Mononuclear cell (primary cell): ENCODE measurements at regions not wholly inside any gene's neighbourhood (a gene's known extent, or its start where the extent isn't known, plus 50 kb on each side); places are given as distances from the start of the nearest gene placed in this dataset.

Source experiments
- H3K27me3 ChIP-seq: 2 replicates; pipeline ENCODE4 v1.6.0; 2011; ENCODE audit warnings: low read length, control low read depth; ENCODE audit not compliant: insufficient read depth
- H3K4me1 ChIP-seq: 2 replicates; pipeline ENCODE4 v1.5.1; 2011; ENCODE audit warnings: mild to moderate bottlenecking, low read length, control low read depth; ENCODE audit not compliant: insufficient read depth
- H3K4me3 ChIP-seq: 2 replicates; pipeline ENCODE4 v1.5.1; 2011; ENCODE audit warnings: mild to moderate bottlenecking, low read length, moderate library complexity
- H3K9me3 ChIP-seq: 2 replicates; pipeline ENCODE4 v1.5.1; 2011; ENCODE audit warnings: low read depth, mild to moderate bottlenecking, control low read depth, low read length

DNA sequence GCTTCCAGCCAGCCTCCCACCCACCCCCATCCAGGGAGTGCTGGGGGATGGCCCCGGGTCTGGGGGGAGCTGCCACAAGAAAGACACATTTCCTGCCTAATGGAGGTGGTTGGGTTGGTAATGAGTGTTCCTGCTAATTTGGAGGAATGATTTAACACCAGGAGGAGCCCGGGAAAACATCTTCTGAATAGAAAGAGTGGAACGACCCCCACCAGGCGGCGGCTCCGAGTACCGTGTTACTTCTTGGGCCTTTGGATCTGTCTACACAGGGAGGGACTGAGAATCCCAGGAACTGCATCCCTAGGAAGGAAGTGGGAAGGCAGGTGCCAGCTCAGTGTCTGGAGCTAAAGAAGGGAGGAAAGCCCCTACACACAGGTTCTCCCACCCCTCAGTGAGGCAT lies 64.6 kb downstream of the TSPAN17 start:
- H3K9me3 ChIP-seq = no peaks in the 10 kb centered on the region
- no peak overlapping the region for H3K4me3 ChIP-seq
- no peaks in the 10 kb centered on the region for H3K27me3 ChIP-seq
- no peaks in the 10 kb centered on the region for H3K4me1 ChIP-seq

DNA sequence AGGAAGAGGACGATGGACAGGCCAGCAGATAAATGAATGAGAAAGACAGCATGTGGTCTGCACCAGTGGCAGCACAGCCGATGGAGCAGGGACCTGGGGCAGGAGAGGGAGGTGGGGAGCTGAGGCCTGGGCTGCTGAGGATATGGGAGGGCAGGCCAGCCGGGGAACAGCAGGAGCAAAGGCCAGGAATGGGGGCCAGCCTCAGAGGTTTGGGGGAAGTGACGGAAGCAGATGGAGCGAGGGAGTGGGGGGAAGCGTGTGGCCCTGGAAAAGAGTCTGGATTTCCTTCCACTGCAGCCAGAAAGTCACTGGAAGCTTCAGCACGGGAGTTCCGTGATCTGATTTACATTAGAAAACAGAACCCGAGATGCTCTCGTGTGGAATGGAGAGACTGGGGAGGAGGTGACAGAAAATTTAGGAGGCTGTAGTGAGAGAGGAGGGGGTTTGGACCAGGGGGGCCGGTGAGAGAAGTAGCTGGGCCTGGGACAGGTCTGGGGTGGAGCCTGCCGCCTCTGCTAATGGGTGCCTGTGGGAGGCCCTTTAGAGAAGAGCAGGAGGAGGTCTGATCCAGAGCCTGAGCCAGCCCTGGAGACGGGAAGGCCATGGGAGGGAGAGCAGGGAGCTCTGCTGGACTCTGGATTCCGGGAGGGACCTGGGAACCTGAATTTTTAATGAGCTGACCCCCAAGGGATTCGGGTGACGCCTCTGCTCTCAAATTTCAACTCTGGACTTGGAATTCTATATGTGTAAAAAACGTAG lies 65.4 kb downstream of the TSPAN17 start:
- Histone ChIP-seq H3K9me3 (no peaks in the 10 kb centered on the region), H3K4me3 (no peak overlapping the region), H3K4me1 (no peaks in the 10 kb centered on the region), H3K27me3 (no peaks in the 10 kb centered on the region)

DNA sequence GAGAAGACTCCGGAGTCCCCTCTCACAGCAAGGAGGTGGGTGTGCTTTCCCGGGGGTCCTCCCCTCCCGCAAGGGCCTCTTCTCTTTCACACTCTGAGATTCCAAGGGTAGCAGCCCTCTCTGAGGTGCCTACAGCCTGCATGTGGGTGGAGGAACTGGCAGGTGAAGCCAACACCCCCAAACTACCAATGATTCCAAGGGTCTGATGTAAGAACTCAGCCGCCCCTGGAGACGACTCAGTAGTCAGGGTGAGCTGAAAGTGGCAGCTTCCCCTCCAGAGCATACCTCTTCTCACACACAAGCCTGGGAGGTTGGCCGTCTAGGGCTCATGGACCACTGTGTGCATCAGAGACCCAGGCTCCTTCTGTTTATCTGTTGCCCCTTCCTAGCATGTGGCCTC lies 66.1 kb downstream of the TSPAN17 start:
- H3K9me3 ChIP-seq = no peaks in the 10 kb centered on the region
- H3K4me1 ChIP-seq = no peaks in the 10 kb centered on the region
- H3K27me3 ChIP-seq = no peaks in the 10 kb centered on the region
- H3K4me3 ChIP-seq = no peak overlapping the region

DNA sequence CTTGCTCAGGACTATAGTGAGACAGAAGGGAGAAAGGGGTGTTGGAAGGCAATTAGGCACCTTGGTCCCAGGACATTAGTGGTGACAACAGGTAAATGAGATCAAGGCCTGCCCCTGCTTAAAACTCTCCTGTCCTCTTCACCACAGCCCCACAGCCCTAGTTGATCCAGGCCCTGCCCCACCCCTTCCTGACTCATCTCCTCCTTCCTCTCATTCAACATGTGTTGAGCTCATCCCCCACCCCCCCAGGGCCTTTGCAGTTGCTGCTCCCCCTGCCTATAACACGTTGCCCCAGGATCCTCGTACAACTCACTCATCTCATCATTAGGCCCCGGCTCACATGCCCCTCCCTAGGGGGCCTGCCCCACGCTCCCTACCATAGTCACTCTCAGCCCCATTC lies 66.8 kb downstream of the TSPAN17 start:
- Histone ChIP-seq H3K27me3 (no peaks in the 10 kb centered on the region), H3K4me3 (no peak overlapping the region), H3K4me1 (no peaks in the 10 kb centered on the region), H3K9me3 (no peaks in the 10 kb centered on the region)

DNA sequence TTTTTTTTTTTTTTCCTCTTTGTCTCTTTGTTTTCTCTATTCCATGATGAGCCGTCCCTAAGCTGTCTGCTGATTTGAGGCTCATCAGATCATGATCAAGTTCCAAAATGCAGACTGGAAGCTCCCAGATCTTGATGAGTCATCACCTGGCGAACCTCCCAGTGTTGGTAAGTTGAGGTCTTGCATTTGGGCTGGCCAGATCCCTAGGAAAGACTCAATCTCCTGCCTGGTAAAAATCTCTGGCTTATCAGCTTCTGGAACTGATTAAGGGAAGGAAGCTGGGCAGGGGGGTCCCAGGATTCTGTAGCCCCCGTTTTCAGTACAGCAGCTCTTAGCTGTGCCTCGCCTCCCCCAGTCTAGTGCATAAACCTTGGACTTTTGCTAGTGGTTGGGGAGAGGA lies 69.0 kb downstream of the TSPAN17 start:
- Histone ChIP-seq H3K4me3 (no peak overlapping the region), H3K27me3 (peaks cover 3% of the 10 kb centered on the region), H3K4me1 (no peaks in the 10 kb centered on the region), H3K9me3 (no peaks in the 10 kb centered on the region)

DNA sequence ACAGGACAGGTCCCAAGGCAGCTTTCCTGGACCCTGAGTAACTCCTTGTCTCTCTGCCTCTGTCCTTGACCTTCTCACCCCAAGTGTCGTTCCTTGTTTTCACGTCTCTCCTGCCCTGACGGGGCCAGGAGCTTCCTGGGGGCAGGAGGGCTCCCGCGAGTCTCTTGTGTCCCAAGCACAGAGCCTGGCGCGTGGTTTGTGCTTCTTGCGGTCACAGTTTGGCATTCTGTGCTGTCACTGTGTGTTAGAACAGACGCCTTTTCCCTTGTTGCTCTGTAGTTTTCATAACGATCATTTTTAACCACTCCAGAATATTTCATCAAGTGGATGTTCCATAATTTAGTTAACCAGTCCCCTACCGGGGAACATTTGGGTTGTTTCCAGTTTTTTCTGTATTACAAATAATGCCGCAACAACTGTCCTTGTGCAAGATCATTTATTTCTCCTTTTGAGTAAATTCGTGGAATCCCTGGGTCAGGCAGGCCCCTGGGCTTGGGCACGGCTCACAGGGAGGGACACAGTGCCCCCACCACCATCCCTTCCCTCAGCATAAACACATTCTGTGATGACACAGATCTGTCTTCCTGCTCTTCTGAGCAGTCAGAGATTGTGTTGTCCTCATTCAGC lies 71.9 kb downstream of the TSPAN17 start:
- no peak overlapping the region for H3K4me3 ChIP-seq

DNA sequence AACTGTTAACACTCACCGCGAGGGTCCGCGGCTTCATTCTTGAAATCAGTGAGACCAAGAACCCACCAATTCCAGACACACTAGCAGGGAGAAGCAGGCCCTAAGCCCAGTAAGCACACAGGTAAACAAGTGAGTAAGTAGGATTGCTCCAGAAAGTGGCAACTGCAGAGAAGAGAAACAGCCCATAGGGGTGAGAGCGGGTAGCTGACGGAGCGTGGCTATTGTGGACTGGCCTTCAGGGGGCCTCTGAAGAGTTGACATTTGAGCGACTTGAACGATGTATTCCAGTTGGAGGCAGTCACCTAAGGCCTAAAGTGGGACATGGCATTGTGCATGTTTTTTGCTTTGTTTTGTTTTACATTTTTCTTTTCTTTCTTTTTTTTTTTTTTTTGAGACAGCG lies 74.2 kb downstream of the TSPAN17 start:
- H3K9me3 ChIP-seq = no peaks in the 10 kb centered on the region
- H3K4me1 ChIP-seq = peaks cover 11% of the 10 kb centered on the region
- H3K4me3 ChIP-seq = no peak overlapping the region
- H3K27me3 ChIP-seq = peaks cover 3% of the 10 kb centered on the region

More for the DNA sequence above, 71.9 kb downstream of the TSPAN17 start:
- H3K9me3 ChIP-seq = no peaks in the 10 kb centered on the region
- H3K4me1 ChIP-seq = peaks cover 11% of the 10 kb centered on the region
- peaks cover 3% of the 10 kb centered on the region for H3K27me3 ChIP-seq

DNA sequence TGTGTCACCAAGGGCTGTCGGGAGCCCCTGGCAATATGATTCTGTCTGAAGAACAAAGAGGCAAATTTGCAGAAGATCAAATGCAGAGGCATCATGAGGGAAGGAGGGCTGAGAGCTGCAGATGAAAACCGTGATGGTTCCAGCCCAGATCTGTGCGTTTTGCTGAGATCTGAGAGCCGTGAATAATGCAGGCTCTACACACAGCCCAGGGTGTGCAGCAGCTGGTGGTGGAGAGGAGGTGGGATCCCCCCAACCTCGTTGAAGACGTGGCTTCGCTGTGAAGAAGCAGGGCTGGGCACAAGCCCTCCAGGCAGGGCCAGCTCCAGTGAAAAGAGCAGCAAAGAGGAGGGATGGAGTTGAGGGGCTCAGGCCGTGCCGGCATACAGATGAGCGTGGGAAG lies 75.5 kb downstream of the TSPAN17 start:
- Histone ChIP-seq H3K9me3 (no peaks in the 10 kb centered on the region), H3K4me1 (peaks cover 11% of the 10 kb centered on the region), H3K27me3 (peaks cover 6% of the 10 kb centered on the region), H3K4me3 (no peak overlapping the region)

DNA sequence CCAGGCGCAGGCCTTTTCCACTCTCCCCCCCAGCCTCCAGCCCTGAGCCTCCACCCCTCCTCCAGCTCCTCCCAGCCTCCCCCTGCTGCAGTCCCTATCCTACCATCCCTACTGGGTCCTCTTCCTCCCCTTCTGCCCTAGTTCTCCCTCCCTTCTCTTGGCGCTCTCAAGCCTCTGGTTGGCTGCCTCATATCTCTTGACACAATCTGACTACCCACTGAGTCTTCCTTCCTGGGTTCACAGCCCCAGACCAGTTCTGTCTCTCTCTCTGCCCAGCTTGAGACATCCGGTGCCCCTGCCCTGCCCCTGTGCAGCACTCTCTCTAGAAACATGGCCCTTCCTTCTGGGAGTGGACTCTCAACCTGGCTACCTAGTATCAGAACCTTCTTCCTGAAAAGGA lies 76.2 kb downstream of the TSPAN17 start:
- Histone ChIP-seq H3K4me1 (peaks cover 11% of the 10 kb centered on the region), H3K27me3 (peaks cover 6% of the 10 kb centered on the region)

DNA sequence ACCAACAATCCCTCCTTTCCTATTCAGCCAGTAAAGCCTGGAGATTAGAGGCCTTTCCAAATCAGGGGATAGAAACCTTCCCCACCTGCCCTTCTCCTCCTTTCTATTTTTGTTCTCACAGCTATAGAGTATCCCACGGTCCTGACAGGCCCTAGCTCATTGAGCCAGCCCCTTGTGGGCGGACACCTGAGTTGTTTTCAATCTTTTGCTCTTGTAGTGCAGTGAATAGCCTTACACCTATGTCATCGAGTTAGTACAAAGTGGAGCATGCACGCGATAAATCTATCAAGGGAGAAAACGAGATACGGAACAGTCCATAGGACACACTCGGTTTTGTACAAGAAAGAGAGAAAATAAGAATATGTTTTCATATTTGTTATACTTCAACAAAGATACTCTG lies 77.2 kb downstream of the TSPAN17 start:
- Histone ChIP-seq H3K9me3 (no peaks in the 10 kb centered on the region), H3K4me3 (no peak overlapping the region), H3K4me1 (peaks cover 11% of the 10 kb centered on the region), H3K27me3 (peaks cover 3% of the 10 kb centered on the region)

More for the DNA sequence above, 76.2 kb downstream of the TSPAN17 start:
- Histone ChIP-seq H3K9me3 (no peaks in the 10 kb centered on the region), H3K4me3 (no peak overlapping the region)

DNA sequence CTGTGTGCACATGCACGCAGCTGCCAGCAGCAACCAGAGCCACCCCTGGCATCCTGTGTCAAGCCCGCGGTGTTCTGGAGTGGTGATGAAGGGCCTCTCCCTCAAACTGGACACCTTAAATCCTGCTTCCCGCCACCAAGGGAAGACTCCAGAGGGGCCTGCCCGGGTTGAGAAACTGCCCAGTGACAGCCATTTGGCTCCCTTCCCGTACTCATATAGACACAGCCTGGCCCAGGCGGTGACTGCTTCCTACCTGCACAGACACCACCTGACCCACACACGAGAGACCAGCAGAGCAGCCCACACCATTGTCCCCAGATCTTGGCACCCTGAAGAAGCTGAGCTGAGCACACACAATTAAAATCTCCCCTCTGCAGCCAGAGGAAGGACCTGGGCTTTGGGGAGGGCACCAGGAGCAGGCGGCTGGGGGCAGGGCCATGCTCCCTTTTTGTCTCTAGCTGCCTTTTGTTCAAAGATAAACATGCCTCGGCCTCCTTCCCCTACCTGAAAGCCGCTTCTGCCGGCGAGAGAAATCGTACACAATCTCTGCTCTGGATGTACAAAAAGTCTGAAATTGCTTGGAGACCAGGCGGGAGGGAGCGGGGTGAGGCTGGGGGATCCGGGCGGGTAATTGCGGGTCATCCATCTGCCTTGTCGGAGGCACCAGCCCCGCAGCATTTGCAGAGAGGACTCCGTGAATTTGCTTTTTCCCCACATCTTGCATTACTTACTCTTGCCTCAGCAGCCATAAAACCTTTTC lies 78.4 kb downstream of the TSPAN17 start:
- Histone ChIP-seq H3K27me3 (peaks cover 3% of the 10 kb centered on the region), H3K4me1 (peaks cover 11% of the 10 kb centered on the region), H3K4me3 (no peak overlapping the region), H3K9me3 (no peaks in the 10 kb centered on the region)

DNA sequence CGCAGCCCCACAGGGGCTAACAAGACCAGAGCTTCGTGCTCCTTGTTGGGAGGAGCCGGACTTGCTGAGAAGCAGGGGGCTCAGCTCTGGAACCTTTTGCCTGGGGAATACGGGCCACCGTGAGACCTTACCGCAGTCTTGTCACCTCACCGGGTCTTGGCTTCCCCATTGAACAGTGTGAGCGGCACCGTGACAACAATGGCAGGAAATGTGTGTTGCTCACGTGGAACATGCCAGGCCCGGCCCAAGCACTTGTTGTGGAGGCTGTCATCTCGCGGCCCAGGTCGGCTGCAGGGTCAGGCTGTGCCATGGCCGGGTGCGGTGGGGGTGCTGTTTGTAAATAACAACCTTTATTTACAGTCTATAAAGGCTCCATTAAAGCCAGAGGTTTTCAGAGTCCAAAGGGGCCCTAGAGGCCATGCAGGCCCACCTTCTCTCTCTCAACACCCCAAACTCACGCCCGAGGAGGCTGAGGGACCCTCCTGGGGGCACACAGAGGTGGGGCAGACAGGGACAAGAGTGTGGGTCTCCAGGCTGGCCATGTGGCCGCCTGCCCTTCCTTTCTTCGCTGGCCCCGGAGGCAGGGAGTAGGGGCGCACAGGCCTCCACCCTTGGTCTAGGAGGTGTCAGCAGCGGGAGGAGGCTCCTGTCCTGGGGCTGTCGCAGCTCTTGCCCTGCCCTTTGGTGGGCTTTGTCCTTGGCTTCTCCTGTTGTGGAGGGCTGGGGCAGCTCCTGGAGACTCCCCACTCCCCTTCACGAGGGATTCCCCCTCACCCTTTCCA lies 79.7 kb downstream of the TSPAN17 start:
- Histone ChIP-seq H3K4me1 (peaks cover 11% of the 10 kb centered on the region), H3K9me3 (no peaks in the 10 kb centered on the region), H3K27me3 (peaks cover 3% of the 10 kb centered on the region), H3K4me3 (no peak overlapping the region)

DNA sequence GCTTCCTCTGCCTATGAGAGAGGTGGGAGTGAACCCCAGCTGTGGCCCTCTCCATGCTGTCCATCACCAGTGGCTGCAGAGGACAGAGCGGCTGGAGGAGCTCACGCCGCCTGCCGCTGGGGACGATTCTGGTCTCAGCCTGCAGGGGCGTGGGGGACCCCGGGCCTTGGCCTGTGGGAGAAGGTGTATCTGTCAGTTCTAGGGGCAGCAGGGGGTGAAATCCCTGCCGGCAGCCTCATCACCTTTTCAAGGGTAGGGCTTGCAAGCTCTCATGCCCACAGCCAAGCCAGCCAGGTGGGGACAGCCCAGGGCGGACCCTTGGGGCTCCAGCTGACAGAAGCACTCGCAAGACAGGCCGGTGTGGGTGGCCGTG lies 80.2 kb downstream of the TSPAN17 start:
- no peaks in the 10 kb centered on the region for H3K9me3 ChIP-seq
- H3K4me1 ChIP-seq = peaks cover 11% of the 10 kb centered on the region
- H3K4me3 ChIP-seq = no peak overlapping the region
- H3K27me3 ChIP-seq = peaks cover 3% of the 10 kb centered on the region

DNA sequence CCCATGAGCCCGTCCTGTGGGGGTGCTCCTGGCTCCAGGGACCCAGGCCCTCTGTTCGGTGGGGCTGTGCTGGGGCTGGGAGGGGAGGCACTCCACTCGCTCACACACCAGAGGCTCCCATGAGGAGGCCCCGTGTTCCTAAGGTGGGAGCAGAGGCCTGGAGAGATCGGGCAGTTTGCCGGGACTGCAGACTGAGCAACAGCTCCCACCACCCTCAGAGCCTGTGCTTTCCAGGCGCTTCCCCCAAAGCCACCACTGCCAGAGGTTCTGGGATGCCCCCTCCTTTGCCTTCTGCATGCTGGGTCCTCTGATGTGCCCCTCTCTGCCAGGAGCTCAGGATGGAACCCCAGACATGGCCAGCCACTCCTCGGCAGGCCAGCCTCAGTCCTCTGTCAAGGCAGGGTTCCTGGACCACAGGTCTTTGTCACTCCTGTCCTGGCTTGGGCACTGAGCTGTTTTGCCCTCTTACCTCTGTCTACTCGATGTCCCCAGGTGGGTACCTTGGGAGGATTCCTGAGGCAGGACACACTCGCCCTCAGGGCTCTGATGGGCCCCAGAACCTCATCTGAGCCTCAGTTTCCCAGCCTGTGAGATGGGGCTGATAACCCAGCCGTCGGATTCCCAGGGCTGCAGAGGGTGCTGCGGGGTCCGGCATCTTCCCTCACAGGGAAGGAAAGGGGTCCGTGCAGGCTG lies 80.8 kb downstream of the TSPAN17 start:
- Histone ChIP-seq H3K4me1 (peaks cover 6% of the 10 kb centered on the region), H3K27me3 (peaks cover 3% of the 10 kb centered on the region), H3K9me3 (no peaks in the 10 kb centered on the region), H3K4me3 (no peak overlapping the region)
